GM12891 (cell line): ENCODE measurements at regions not wholly inside any gene's neighbourhood (a gene's known extent, or its start where the extent isn't known, plus 50 kb on each side); places are given as distances from the start of the nearest gene placed in this dataset.

ENCODE experiments used
- POLR2A ChIP-seq: IDR thresholded peaks from 2 replicates; pipeline ENCODE4 v1.6.1; 2011; ENCODE audit warnings: low read depth, low read length, control low read depth
- POLR2AphosphoS5 ChIP-seq: IDR thresholded peaks from 2 replicates; pipeline ENCODE4 v1.6.1; 2011; ENCODE audit warnings: low read depth, low read length, control low read depth
- POU2F2 ChIP-seq: IDR thresholded peaks from 2 replicates; pipeline ENCODE4 v1.6.1; 2011; ENCODE audit warnings: low read depth, mild to moderate bottlenecking, control low read depth, low read length, moderate library complexity
- SPI1 ChIP-seq: IDR thresholded peaks from 2 replicates; pipeline ENCODE4 v1.6.1; 2011; ENCODE audit warnings: low read depth, low read length, control low read depth
- TAF1 ChIP-seq: IDR thresholded peaks from 2 replicates; pipeline ENCODE4 v1.6.1; 2011; ENCODE audit warnings: low read depth, low read length, control low read depth

- TF ChIP-seq POLR2AphosphoS5: no peak
- no peak for TF ChIP-seq TAF1
- no peak for TF ChIP-seq POLR2A
- TF ChIP-seq SPI1: no peak
- no peak for TF ChIP-seq POU2F2
Observed at GRCh38 chr9:115606838-115607237, 488.9 kb upstream of the TNC start.
